Middle frontal gyrus (tissue), 1 donor: ENCODE measurements at regions not wholly inside any gene's neighbourhood (a gene's known extent, or its start where the extent isn't known, plus 50 kb on each side); places are given as distances from the start of the nearest gene placed in this dataset.

ENCODE experiments used
- DNase-seq: peaks from one replicate; pipeline ENCODE4 v3.0.0-alpha.2; 2015; ENCODE audit warnings: low spot score; ENCODE audit errors: extremely low spot score

DNA sequence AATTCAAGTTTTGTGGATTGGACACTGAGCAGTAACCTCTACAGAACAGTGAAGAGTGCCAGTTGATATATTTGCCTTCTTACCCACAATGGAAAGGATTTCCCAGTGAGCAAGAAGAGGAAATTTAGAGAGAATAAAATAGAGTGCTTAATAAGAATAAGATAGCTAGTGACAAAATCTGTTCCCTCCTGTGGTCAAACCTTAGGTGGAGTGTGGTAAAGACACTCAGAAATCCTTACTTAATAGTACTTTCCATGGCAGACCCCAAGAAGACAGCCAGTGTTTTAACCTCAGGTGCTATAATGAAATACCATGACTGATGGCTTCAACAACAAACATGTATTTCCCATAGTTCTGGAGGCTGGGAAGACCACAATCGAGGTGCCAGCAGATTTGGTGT is 108.4 kb upstream of the TNFAIP3 start:
- no peak for DNase-seq

DNA sequence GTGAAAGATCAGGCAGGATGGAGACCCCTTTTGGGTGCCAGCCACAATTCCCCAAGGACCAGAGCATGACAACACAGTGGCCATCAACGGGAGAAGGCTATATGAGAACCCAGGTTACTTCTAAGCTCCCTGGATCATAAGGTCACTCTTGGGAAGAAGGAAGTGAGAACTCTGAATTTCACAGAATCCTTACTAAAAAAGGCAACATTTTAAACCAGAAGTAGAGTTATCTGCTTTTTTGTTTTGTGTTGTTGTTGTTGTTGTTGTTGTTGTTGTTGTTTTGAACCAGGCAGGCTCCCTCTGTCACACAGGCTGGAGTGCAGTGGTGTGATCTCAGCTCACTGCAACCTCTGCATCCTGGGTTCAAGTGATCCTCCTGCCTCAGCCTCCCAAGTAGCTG is 107.4 kb upstream of the TNFAIP3 start:
- no peak for DNase-seq

DNA sequence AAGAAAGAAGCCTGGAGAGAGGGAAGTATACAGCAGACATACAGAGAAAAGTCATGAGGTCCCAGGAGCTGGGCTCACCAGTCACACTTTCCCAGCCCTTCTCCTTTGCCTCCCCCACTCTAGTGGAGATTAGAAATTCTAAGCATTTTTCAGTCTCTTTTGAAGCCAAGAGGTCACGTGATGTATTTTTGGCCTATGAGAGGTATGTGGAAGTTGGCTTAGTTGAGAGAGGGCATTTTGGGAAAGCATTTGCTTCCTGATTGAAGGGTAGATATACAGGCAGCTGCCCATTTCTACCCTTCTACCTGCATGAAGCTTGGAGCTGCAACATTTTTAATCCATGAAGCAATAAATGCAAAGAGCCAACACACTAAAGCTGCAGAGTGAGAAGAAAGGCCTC is 106.0 kb upstream of the TNFAIP3 start:
- DNase-seq = no peak

GRCh38 chr6:137761487-137761886 is 105.6 kb upstream of the TNFAIP3 start:
- DNase-seq = no peak

- DNase-seq = no peak
Observed at GRCh38 chr6:137762168-137763090, 104.6 kb upstream of the TNFAIP3 start.

- DNase-seq = no peak
Observed at GRCh38 chr6:137763436-137763835, 103.6 kb upstream of the TNFAIP3 start.

- no peak for DNase-seq
Observed at GRCh38 chr6:137763886-137764285, 103.2 kb upstream of the TNFAIP3 start.

GRCh38 chr6:137764464-137764863 is 102.6 kb upstream of the TNFAIP3 start:
- no peak for DNase-seq

GRCh38 chr6:137765059-137765458 is 102.0 kb upstream of the TNFAIP3 start:
- no peak for DNase-seq

GRCh38 chr6:137766596-137767370 is 100.3 kb upstream of the TNFAIP3 start:
- DNase-seq = no peak

GRCh38 chr6:137767465-137767864 is 99.6 kb upstream of the TNFAIP3 start:
- DNase-seq = no peak

DNA sequence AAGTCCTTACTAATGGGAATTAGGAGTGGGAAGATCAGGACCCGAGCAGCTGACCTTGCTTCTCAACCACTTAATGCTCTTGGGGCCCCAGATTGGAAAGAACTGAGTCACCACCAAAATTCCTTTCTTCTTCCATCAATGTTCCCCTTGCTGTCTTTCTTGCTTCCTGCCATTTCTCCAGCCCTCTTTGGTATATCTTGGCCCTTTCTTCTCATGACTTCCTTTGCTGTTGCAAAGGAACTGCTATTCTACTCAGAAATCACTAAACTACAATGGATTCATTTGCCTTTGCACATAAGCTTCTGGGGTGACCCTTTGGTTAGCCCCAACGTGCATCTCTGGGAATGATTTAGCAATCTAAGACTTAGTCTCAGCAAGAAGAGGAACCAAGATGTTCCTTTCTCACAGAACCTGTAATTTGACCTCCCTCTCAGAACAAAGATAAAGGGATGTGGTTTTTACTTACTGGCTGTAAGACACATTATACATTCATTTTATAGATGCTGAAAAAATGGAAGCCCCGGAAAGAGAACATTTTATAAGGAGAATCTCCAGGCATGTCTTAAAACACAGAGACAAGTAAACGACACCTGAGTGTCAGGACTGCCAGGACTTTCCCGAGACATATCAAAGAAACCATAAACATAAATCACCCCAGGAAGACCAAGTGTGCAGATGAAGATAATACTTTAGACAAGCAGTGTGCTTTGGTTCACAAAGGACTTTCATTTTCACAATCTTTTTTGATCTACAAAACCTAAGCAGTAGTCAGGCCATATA is 99.0 kb upstream of the TNFAIP3 start:
- DNase-seq = no peak

- DNase-seq = no peak
Observed at GRCh38 chr6:137768935-137769334, 98.1 kb upstream of the TNFAIP3 start.

DNA sequence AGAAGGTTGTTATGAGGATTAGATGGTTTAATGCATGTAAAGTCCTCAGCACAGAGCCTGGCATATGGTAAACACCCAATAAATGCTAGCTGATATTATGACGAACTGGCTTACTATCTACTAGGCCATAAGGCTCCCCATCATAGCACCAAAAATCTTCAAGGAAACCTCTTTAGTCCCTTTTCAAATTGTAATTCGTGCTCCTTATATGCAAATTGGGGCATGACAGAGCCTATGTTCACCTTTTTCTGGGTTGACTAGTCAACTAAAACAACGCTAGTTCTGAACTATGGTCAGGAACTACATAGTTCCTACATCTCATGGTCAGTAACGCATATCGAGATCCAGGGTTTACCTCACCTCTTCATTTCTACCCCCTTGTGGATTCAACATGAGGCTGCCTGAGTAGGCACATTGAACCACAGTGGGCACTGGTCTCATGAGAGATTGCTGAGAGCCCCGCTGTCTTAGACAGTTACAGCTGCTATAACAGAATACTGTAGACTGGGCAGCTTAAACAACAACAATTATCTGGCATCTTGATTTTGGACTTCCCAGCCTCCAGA is 97.2 kb upstream of the TNFAIP3 start:
- no peak for DNase-seq

GRCh38 chr6:137772541-137773250 is 94.4 kb upstream of the TNFAIP3 start:
- DNase-seq = no peak

DNA sequence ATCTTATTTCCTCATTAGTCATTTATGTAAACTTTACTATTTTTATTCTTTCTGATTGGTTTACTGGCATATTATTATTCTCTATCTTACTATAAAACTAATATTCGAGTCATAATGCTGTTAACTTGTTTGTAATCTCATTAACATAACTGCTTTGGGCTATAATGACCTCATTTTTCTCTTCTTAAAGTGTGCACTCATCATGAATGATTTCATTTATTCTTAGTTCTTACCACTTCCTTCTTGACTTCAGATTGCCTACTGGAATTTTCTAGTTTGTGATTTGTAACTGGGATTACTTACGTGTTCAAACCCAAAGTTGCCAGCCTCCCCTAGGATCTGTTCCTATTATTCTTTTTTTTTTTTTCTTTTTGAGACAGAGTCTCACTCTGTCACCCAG is 91.8 kb upstream of the TNFAIP3 start:
- DNase-seq = no peak

DNA sequence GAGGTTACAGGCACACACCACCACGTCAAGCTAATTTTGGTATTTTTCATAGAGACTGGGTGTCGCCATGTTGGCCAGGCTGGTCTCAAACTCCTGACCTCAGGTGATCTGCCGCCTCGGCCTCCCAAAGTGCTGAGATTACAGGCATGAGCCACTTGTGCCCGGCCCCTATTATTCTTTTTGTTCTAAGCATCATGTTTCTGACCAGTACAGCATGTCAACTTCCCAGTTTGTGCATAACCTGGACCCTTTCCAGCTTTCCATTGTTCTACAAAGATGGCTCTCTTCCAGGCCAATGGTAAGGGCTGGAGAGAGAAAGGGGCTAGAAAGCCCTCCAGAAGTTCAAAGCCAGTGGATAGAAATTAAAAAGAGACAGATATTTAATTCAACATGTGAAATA is 91.3 kb upstream of the TNFAIP3 start:
- no peak for DNase-seq

GRCh38 chr6:137776256-137776655 is 90.8 kb upstream of the TNFAIP3 start:
- DNase-seq = no peak

DNA sequence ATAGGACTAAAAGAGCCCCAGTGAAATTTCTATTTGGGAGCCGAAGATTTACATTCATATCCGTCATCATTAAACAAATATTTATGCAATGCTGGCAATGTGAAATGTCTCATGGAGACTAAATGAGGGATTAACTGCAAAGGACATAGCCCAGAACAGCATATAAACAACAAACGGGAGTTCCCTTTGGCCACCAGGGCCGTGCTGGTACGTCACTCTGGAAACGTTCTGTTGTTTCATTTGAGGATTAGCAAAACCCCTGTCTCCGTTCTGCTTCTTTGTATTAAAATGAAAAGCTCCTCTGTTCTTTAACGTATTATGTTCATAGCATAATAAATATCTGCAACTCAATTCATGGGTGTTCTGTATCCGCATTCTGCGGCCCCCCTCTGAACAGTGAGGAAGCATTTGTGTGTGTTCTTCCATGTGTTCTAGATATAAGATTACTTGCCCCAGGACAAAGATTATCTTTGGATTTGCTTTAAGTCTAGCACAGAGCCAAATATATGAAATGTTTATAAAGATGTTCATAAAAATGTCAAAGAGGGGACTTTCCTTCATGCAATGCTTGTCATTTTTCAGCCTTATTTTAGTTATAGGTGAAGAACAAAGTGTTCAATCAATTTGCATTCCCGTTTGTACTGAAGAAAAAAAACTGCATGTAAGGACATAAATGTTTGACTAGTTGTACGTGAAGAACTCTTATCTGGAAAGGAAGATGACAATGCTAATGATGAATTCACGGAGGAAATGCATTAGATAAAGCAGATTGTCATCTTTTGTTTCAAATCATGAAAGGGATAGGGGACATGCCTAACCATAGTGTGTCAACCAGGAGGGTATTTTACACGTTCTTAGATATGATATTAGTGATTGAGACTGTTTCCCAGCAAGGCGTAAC is 90.0 kb upstream of the TNFAIP3 start:
- DNase-seq = no peak

DNA sequence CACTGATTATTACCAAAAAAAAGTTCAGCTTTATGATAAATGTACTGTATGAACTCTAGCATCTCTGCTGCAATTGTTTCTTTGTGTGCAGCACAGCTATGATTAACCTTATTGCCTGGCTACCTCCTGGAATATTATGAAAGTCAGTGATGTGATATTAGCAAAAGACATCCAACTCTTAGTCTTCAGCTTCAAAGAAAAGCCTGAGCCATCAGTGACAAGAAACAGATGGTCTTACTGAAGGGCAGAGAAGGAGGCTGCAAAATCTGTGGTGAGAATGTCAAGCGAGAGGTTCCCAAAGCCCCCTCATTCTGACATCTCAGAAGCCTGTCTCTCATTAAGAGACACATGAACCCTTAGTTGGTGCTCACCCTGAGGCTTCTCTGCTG is 89.4 kb upstream of the TNFAIP3 start:
- no peak for DNase-seq
